K562 (cell line): ENCODE measurements at regions not wholly inside any gene's neighbourhood (a gene's known extent, or its start where the extent isn't known, plus 50 kb on each side); places are given as distances from the start of the nearest gene placed in this dataset.

Experiments
- ATAC-seq: fragments of 200-7000 bp; cut with Tn5 transposase; 3 replicates; pipeline ENCODE4 v1.9.1; 2020; ENCODE audit warnings: moderate library complexity
- BruUV-seq: library from RNA; stranded (reverse); fragments of 400-500 nt; replicated peaks from 2 replicates; lab custom pipeline; 2021; lab: Mats Ljungman, UMichigan
- CTCF ChIA-PET: fragments of 300-600 bp; formaldehyde crosslinking; extraction: SDS; loops from one replicate; lab custom pipeline; 2021; ENCODE audit warnings: low intra/inter-chr PET ratio; lab: Yijun Ruan, JAX
- POLR2A ChIA-PET: fragments of 300-600, 350-650 bp; sonication (Branson Sonifier 250); formaldehyde crosslinking; extraction: SDS; loops from one replicate; lab custom pipeline; 2021; ENCODE audit warnings: antibody characterized with exemption, inconsistent platforms; lab: Yijun Ruan, JAX
- DNase-seq, 4 experiments: peaks; one replicate each; pipeline versions ENCODE4 v3.0.0 to v3.0.0-alpha.2; 2011 to 2018; ENCODE audit warnings: low spot score in 3 of 4, mixed read lengths in 3 of 4; ENCODE audit errors: extremely low read depth in 1 of 4
- FAIRE-seq: peaks from 2 replicates; lab custom pipeline; 2011; peaks lifted over from hg19 to GRCh38; lab: Jason Lieb, UNC
- H2AFZ ChIP-seq: 2 replicates; pipeline ENCODE4 v1.6.0; 2011; ENCODE audit warnings: low read depth, low read length, control low read depth, inconsistent platforms
- H3K27ac ChIP-seq: fragments of 200-600 bp; 3 replicates; pipeline ENCODE4 v1.8.0; 2011; ENCODE audit warnings: low read depth, mild to moderate bottlenecking, control low read depth, inconsistent platforms, low read length, moderate library complexity, mixed read lengths; ENCODE audit errors: extremely low read depth
- H3K27me3 ChIP-seq, 2 experiments: fragments of 300-600 bp in 1 of 2; 2 replicates in 1 of 2; 3 replicates in 1 of 2; pipeline versions ENCODE4 v1.6.0 to v1.8.0; 2011; ENCODE audit warnings: inconsistent platforms in 2 of 2, low read length in 2 of 2, mild to moderate bottlenecking in 1 of 2, mixed read lengths in 1 of 2, moderate library complexity in 1 of 2; ENCODE audit not compliant: control insufficient read depth in 2 of 2, insufficient read depth in 2 of 2
- H3K36me3 ChIP-seq: fragments of 300-600 bp; 3 replicates; pipeline ENCODE4 v1.8.0; 2011; ENCODE audit warnings: mild to moderate bottlenecking, low read length, inconsistent platforms; ENCODE audit not compliant: control insufficient read depth, insufficient read depth
- H3K4me1 ChIP-seq, 2 experiments: fragments of 200-600 bp in 1 of 2; replicated peaks in 1 of 2; 2 replicates in 1 of 2; 3 replicates in 1 of 2; pipeline versions ENCODE4 v1.5.1 to v1.8.0; 2011; ENCODE audit warnings: inconsistent platforms in 2 of 2, low read length in 2 of 2, mild to moderate bottlenecking in 1 of 2, mixed read lengths in 1 of 2, moderate library complexity in 1 of 2; ENCODE audit not compliant: control insufficient read depth in 2 of 2, insufficient read depth in 2 of 2
- H3K4me2 ChIP-seq: 2 replicates; pipeline ENCODE4 v1.6.1; 2011; ENCODE audit warnings: low read length, control low read depth, inconsistent platforms, mixed read lengths; ENCODE audit not compliant: insufficient read depth
- H3K4me3 ChIP-seq: fragments of 200-600 bp; sonication (generic), shearing (Covaris generic); 2 replicates; pipeline ENCODE4 v1.5.1; 2016; ENCODE audit warnings: control low read depth, inconsistent platforms
- H3K79me2 ChIP-seq: fragments of 200-600 bp; 3 replicates; pipeline ENCODE4 v1.8.0; 2011; ENCODE audit warnings: low read length, inconsistent platforms; ENCODE audit not compliant: control insufficient read depth, insufficient read depth
- H3K9ac ChIP-seq, 2 experiments: 2 replicates each; pipeline versions ENCODE4 v1.6.0 to v1.6.1; 2011; ENCODE audit warnings: low read depth in 2 of 2, low read length in 2 of 2, control low read depth in 1 of 2, inconsistent platforms in 1 of 2, mild to moderate bottlenecking in 1 of 2, mixed read lengths in 1 of 2; ENCODE audit not compliant: insufficient read depth in 1 of 2
- H3K9me1 ChIP-seq: one replicate; pipeline ENCODE4 v1.6.0; 2011; ENCODE audit warnings: inconsistent platforms, mild to moderate bottlenecking, low read length, moderate library complexity; ENCODE audit not compliant: control insufficient read depth, insufficient read depth
- H3K9me3 ChIP-seq: replicated peaks from 2 replicates; pipeline ENCODE4 v1.5.1; 2011; ENCODE audit warnings: low read depth, low read length, inconsistent platforms; ENCODE audit not compliant: control insufficient read depth, insufficient read depth
- H4K20me1 ChIP-seq: replicated peaks from 2 replicates; pipeline ENCODE4 v1.6.1; 2011; ENCODE audit warnings: low read length, inconsistent platforms, mixed read lengths; ENCODE audit not compliant: control insufficient read depth, insufficient read depth
- BHLHE40 ChIP-seq: IDR thresholded peaks from 2 replicates; pipeline ENCODE4 v1.6.1; 2011; ENCODE audit warnings: low read length, improper control_type of control experiment
- NFRKB ChIP-seq: fragments of 450-650 bp; IDR thresholded peaks from 2 replicates; pipeline ENCODE4 v1.6.1; 2016; ENCODE audit warnings: low read depth
- RBFOX2 ChIP-seq: fragments of 200-400 bp; formaldehyde crosslinking; IDR thresholded peaks from 2 replicates; pipeline ENCODE4 v1.6.1; 2017; ENCODE audit warnings: low read depth, mild to moderate bottlenecking, low read length, moderate library complexity
- SAP30 ChIP-seq: fragments of 200-600 bp; sonication (generic); IDR thresholded peaks from 2 replicates; pipeline ENCODE4 v1.6.1; 2012; ENCODE audit warnings: borderline replicate concordance, low read depth, mild to moderate bottlenecking, moderate library complexity, low read length, control low read depth, inconsistent platforms; ENCODE audit not compliant: insufficient read depth, poor library complexity, severe bottlenecking
- ZNF174 ChIP-seq: fragments of 250-450 bp; sonication (Bioruptor Pico); IDR thresholded peaks from 2 replicates; pipeline ENCODE4 v1.4.0; 2020; ENCODE audit warnings: mild to moderate bottlenecking
- ZNF584 ChIP-seq: fragments of 200-800 bp; sonication (Bioruptor generic); IDR thresholded peaks from 2 replicates; pipeline ENCODE4 v1.6.1; 2016; ENCODE audit warnings: low read depth, mild to moderate bottlenecking, missing genetic modification characterization, missing compliant biosample characterization
- WGBS: fragments of 100-300 bp; shearing (Covaris generic); methylation state at CpG from one replicate; pipeline ENCODE4 v1.1.6; 2016; ENCODE audit warnings: low coverage, mixed read lengths; ENCODE audit not compliant: insufficient coverage; ENCODE audit errors: missing lambda C conversion rate; 5-methylcytosine and 5-hydroxymethylcytosine counted together
- in situ Hi-C: fragments of 300-500 bp; cut with MboI; formaldehyde crosslinking; loops from 4 replicates; pipeline ENCODE4 v1.15.0; 2018; ENCODE audit warnings: inconsistent platforms, mixed read lengths
- intact Hi-C: fragments of 100-400 bp; cut with micrococcal nuclease; formaldehyde crosslinking; loops from 2 replicates; pipeline ENCODE4 v1.14.2; 2022
- TF ChIP-seq, protein P1 (sequence below): sonication (generic); formaldehyde crosslinking; IDR thresholded peaks from 2 replicates; pipeline ENCODE4 v1.8.0; 2022; ENCODE audit warnings: mild to moderate bottlenecking, missing genetic modification reagents
- TF ChIP-seq, protein P2 (sequence below), 3 experiments: fragments of 200-800 bp in 1 of 3; sonication (Bioruptor generic) in 1 of 3; sonication (generic) in 1 of 3; formaldehyde crosslinking in 1 of 3; IDR thresholded peaks; 2 replicates each; pipeline versions ENCODE4 v1.6.1 to v1.8.0; 2016 to 2022; ENCODE audit warnings: mild to moderate bottlenecking in 2 of 3, missing compliant biosample characterization in 2 of 3, missing genetic modification characterization in 2 of 3, missing genetic modification reagents in 1 of 3

DNA sequence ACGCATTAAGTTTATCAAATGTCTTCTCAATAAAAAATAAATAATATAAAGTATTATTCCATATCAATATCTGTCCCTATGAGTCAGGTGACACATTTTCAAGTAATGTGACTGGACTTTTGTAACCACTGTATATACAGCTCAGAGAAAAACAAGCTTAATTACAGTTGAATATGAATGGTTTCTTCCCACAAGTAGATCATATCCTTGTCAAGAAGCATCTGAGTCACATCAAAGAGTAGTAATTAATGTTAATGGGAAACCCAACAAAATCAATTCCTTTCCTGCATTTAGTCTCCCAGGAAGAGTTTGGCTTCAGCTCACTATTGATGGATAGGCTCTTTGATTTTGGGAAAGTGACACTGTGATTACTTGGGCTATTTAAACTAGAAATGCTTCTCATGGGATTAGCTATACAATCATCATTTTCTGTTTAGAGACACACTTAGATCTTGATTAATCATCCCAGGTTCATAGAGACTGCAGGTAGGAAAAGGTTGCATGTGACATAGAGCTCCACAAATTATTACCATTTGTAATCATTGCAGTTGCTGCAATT lies 292.9 kb downstream of the GABRG2 start:
- in situ Hi-C loops: no loop called here
- Histone ChIP-seq H3K9me1 (no peaks in the 10 kb centered on the region), H2AFZ (no peak overlapping the region), H4K20me1 (no peaks in the 10 kb centered on the region), H3K9ac (no peak overlapping the region), H3K27me3 (no peaks in the 10 kb centered on the region), H3K27ac (no peak overlapping the region), H3K4me2 (no peak overlapping the region), H3K79me2 (no peaks in the 10 kb centered on the region), H3K4me3 (no peak overlapping the region), H3K4me1 (no peaks in the 10 kb centered on the region), H3K9me3 (no peaks in the 10 kb centered on the region), H3K36me3 (no peaks in the 10 kb centered on the region)
- no TSS peak for BruUV-seq
- ChIA-PET POLR2A (no interaction called here), CTCF (no interaction called here)
- WGBS: 5% methylated on average over 1 of the region's 1 CpG
- TF ChIP-seq NFRKB (no peak), BHLHE40 (no peak), ZNF174 (CRISPR knock-in tag) (no peak)
- TF ChIP-seq, protein P1, sequence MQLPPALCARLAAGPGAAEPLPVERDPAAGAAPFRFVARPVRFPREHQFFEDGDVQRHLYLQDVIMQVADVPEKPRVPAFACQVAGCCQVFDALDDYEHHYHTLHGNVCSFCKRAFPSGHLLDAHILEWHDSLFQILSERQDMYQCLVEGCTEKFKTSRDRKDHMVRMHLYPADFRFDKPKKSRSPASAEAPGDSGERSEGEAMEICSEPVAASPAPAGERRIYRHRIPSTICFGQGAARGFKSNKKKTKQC (CRISPR knock-in tag): no peak
- ATAC-seq (no peak), FAIRE-seq (no peak), DNase-seq (no peak)
- intact Hi-C loops: no loop called here

DNA sequence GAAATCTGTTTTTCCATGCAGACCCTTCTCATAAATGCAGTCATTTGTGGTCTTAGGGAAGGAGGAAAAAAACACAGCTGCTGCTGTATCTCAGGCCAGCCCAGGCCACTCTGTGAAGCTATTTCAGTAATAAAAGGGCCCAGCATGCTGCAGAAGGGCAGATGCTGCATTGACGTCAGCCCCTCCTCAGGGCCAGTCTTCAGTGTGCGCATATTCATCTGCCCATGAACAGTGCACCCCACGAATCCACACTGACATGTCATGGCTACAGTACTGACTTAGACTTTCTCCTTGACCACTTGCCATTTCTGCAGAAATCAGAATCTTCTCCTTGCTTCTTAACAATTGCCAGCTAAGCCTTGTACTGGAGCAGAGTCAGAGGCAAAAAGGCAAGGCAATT lies 304.7 kb downstream of the GABRG2 start:
- POLR2A ChIA-PET: no interaction called here
- Histone ChIP-seq H3K9me1 (no peaks in the 10 kb centered on the region), H3K27me3 (no peaks in the 10 kb centered on the region), H4K20me1 (no peaks in the 10 kb centered on the region), H3K4me2 (no peak overlapping the region), H3K9me3 (0 out of 2 replicates have a peak, but pooled peaks cover 2% of the 10 kb centered on the region), H3K79me2 (no peaks in the 10 kb centered on the region), H3K4me1 (no peaks in the 10 kb centered on the region), H3K36me3 (no peaks in the 10 kb centered on the region), H3K9ac (no peak overlapping the region), H3K27ac (no peak overlapping the region), H2AFZ (no peak overlapping the region), H3K4me3 (no peak overlapping the region)
- 0% methylated on average over 3 of the region's 3 CpGs for WGBS
- CTCF ChIA-PET: no interaction called here
- DNase-seq: no peak
- in situ Hi-C loops: no loop called here
- no peak for ATAC-seq
- intact Hi-C loops: no loop called here
- no TSS peak for BruUV-seq
- FAIRE-seq: no peak
- no peak for TF ChIP-seq SAP30
- TF ChIP-seq ZNF584 (CRISPR knock-in tag): no peak
- TF ChIP-seq RBFOX2: no peak
- TF ChIP-seq, protein P2, sequence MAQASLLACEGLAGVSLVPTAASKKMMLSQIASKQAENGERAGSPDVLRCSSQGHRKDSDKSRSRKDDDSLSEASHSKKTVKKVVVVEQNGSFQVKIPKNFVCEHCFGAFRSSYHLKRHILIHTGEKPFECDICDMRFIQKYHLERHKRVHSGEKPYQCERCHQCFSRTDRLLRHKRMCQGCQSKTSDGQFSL (CRISPR knock-in tag; IDR thresholded peaks at IDR 0.05): no peak
- TF ChIP-seq, protein P2 (tag; IDR thresholded peaks at IDR 0.05): no peak
